ENCODE measurements at regions not wholly inside any gene's neighbourhood (a gene's known extent, or its start where the extent isn't known, plus 50 kb on each side); places are given as distances from the start of the nearest gene placed in this dataset.

- H4K20me1 ChIP-seq (ENCODE audit: insufficient read depth, low read length): no peaks in the 10 kb centered on the region
- no peak overlapping the region for H3K27ac ChIP-seq (ENCODE audit: low read depth, low read length, poor library complexity, severe bottlenecking)
- no peak for TF ChIP-seq EZH2phosphoT487 (IDR thresholded peaks at IDR 0.05; ENCODE audit: borderline replicate concordance, low read depth, low read length)
- TF ChIP-seq, protein P1, sequence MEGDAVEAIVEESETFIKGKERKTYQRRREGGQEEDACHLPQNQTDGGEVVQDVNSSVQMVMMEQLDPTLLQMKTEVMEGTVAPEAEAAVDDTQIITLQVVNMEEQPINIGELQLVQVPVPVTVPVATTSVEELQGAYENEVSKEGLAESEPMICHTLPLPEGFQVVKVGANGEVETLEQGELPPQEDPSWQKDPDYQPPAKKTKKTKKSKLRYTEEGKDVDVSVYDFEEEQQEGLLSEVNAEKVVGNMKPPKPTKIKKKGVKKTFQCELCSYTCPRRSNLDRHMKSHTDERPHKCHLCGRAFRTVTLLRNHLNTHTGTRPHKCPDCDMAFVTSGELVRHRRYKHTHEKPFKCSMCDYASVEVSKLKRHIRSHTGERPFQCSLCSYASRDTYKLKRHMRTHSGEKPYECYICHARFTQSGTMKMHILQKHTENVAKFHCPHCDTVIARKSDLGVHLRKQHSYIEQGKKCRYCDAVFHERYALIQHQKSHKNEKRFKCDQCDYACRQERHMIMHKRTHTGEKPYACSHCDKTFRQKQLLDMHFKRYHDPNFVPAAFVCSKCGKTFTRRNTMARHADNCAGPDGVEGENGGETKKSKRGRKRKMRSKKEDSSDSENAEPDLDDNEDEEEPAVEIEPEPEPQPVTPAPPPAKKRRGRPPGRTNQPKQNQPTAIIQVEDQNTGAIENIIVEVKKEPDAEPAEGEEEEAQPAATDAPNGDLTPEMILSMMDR (conservative IDR thresholded peaks at IDR 0.05; ENCODE audit: low read length): no peak
- CTCF ChIA-PET (ENCODE audit: unreplicated experiment): no interaction called here
- no peaks in the 10 kb centered on the region for H3K79me2 ChIP-seq (ENCODE audit: insufficient read depth, low read depth, low read length)
- no peak for DNase-seq (ENCODE audit: low spot score)
- H3K4me1 ChIP-seq (ENCODE audit: insufficient read depth, low read length, poor library complexity, severe bottlenecking): peaks cover 6% of the 10 kb centered on the region
- BruUV-seq (replicated peaks): no TSS peak
- POLR2A ChIA-PET: interaction anchor here (0.6 to 0.7 kb wide), 3 partner anchors 30 to 366 kb away, joined by 3 to 7 read pairs (median 5); no protein-coding TSS in a partner anchor
- H3K9me3 ChIP-seq (ENCODE audit: low read length): no peaks in the 10 kb centered on the region
- intact Hi-C loops (cut with micrococcal nuclease; ENCODE audit: unreplicated experiment): no loop called here
- H3K4me3 ChIP-seq (ENCODE audit: low read depth, low read length, poor library complexity, severe bottlenecking): no peak overlapping the region
- H3K9me2 ChIP-seq (ENCODE audit: insufficient read depth, low read length): no peaks in the 10 kb centered on the region
- H2AFZ ChIP-seq (ENCODE audit: low read length): no peak overlapping the region
- H3K4me2 ChIP-seq (ENCODE audit: low read length): no peak overlapping the region
- no peaks in the 10 kb centered on the region for H3K36me3 ChIP-seq (ENCODE audit: insufficient read depth, low read length)
These were observed 209.5 kb upstream of the KCTD7 start for GRCh38 chr7:66419210-66419609.

- no peak overlapping the region for H3K27ac ChIP-seq (ENCODE audit: low read depth, low read length, poor library complexity, severe bottlenecking)
- ChIA-PET CTCF (ENCODE audit: unreplicated experiment) (no interaction called here), POLR2A (interaction anchor here (0.6 kb wide), 4 partner anchors 24 to 561 kb away, joined by 3 to 5 read pairs (median 4); no protein-coding TSS in a partner anchor)
- BruUV-seq (replicated peaks): no TSS peak
- H3K79me2 ChIP-seq (ENCODE audit: insufficient read depth, low read depth, low read length): no peaks in the 10 kb centered on the region
- H4K20me1 ChIP-seq (ENCODE audit: insufficient read depth, low read length): no peaks in the 10 kb centered on the region
- H3K9me3 ChIP-seq (ENCODE audit: low read length): no peaks in the 10 kb centered on the region
- no peak overlapping the region for H3K4me2 ChIP-seq (ENCODE audit: low read length)
- H3K9me2 ChIP-seq (ENCODE audit: insufficient read depth, low read length): no peaks in the 10 kb centered on the region
- H3K4me3 ChIP-seq (ENCODE audit: low read depth, low read length, poor library complexity, severe bottlenecking): no peak overlapping the region
- no peak for DNase-seq (ENCODE audit: low spot score)
- H3K36me3 ChIP-seq (ENCODE audit: insufficient read depth, low read length): no peaks in the 10 kb centered on the region
- no peak overlapping the region for H2AFZ ChIP-seq (ENCODE audit: low read length)
- no peak for TF ChIP-seq EZH2phosphoT487 (IDR thresholded peaks at IDR 0.05; ENCODE audit: borderline replicate concordance, low read depth, low read length)
- TF ChIP-seq, protein P1 (conservative IDR thresholded peaks at IDR 0.05; ENCODE audit: low read length): no peak
- no peaks in the 10 kb centered on the region for H3K4me1 ChIP-seq (ENCODE audit: insufficient read depth, low read length, poor library complexity, severe bottlenecking)
- intact Hi-C loops (cut with micrococcal nuclease; ENCODE audit: unreplicated experiment): no loop called here
These were observed 206.7 kb upstream of the KCTD7 start for GRCh38 chr7:66421830-66422475.

DNA sequence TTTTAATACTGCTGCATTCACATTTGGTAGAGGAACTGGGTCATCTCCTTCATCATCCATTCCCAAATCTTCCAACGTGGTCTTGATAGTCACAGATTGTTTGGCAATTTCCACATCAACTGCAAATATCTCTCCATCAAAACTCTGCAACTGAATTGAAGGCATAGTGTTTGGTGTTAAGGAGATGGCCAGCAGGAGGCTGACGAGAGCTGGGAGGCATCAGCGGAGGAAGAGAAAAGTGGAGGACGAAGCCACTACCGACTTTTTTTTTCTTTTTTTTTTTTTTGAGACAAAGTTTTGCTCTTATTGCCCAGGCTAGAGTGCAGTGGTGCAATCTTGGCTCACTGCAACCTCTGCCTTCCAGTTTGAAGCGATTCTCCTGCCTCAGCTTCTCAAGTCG lies 205.0 kb upstream of the KCTD7 start:
- DNase-seq (ENCODE audit: low spot score): no peak
- Histone ChIP-seq H3K36me3 (ENCODE audit: insufficient read depth, low read length) (no peaks in the 10 kb centered on the region), H3K4me3 (ENCODE audit: low read depth, low read length, poor library complexity, severe bottlenecking) (no peak overlapping the region), H3K27ac (ENCODE audit: low read depth, low read length, poor library complexity, severe bottlenecking) (no peak overlapping the region), H3K9me3 (ENCODE audit: low read length) (no peaks in the 10 kb centered on the region), H3K9me2 (ENCODE audit: insufficient read depth, low read length) (no peaks in the 10 kb centered on the region), H4K20me1 (ENCODE audit: insufficient read depth, low read length) (no peaks in the 10 kb centered on the region), H2AFZ (ENCODE audit: low read length) (no peak overlapping the region), H3K4me2 (ENCODE audit: low read length) (no peak overlapping the region), H3K79me2 (ENCODE audit: insufficient read depth, low read depth, low read length) (no peaks in the 10 kb centered on the region), H3K4me1 (ENCODE audit: insufficient read depth, low read length, poor library complexity, severe bottlenecking) (no peaks in the 10 kb centered on the region)
- intact Hi-C loops (cut with micrococcal nuclease; ENCODE audit: unreplicated experiment): no loop called here
- POLR2A ChIA-PET: no interaction called here
- TF ChIP-seq EZH2phosphoT487 (IDR thresholded peaks at IDR 0.05; ENCODE audit: borderline replicate concordance, low read depth, low read length): no peak
- TF ChIP-seq, protein P1 (conservative IDR thresholded peaks at IDR 0.05; ENCODE audit: low read length): no peak
- CTCF ChIA-PET (ENCODE audit: unreplicated experiment): no interaction called here
- no TSS peak for BruUV-seq (replicated peaks)
